KMS-11 (cell line): ENCODE measurements at regions not wholly inside any gene's neighbourhood (a gene's known extent, or its start where the extent isn't known, plus 50 kb on each side); places are given as distances from the start of the nearest gene placed in this dataset.

ENCODE experiments used
- H2AFZ ChIP-seq: fragments of 200-600 bp; sonication (generic); 2 replicates; pipeline ENCODE4 v1.6.1; 2016; ENCODE audit warnings: antibody characterized with exemption, mixed run types, low read depth
- H3K27ac ChIP-seq: fragments of 200-600 bp; sonication (generic); 2 replicates; pipeline ENCODE4 v1.6.1; 2016; ENCODE audit warnings: mild to moderate bottlenecking, mixed run types
- H3K27me3 ChIP-seq: fragments of 200-600 bp; sonication (generic); 2 replicates; pipeline ENCODE4 v1.6.1; 2017; ENCODE audit warnings: mild to moderate bottlenecking, low read depth, mixed run types, moderate library complexity; ENCODE audit not compliant: insufficient read depth
- H3K36me3 ChIP-seq: fragments of 200-600 bp; sonication (generic); 2 replicates; pipeline ENCODE4 v1.6.1; 2017; ENCODE audit warnings: mild to moderate bottlenecking, mixed run types; ENCODE audit not compliant: insufficient read depth
- H3K4me1 ChIP-seq: fragments of 200-600 bp; sonication (generic); 2 replicates; pipeline ENCODE4 v1.6.1; 2016; ENCODE audit warnings: mild to moderate bottlenecking, low read depth, mixed run types; ENCODE audit not compliant: poor library complexity, severe bottlenecking
- H3K4me2 ChIP-seq: fragments of 200-600 bp; sonication (generic); 2 replicates; pipeline ENCODE4 v1.7.0; 2016; ENCODE audit warnings: mild to moderate bottlenecking, mixed run types
- H3K4me3 ChIP-seq: fragments of 200-600 bp; sonication (generic); IDR thresholded peaks from 2 replicates; pipeline ENCODE4 v1.6.1; 2017; ENCODE audit warnings: low read depth, low read length, mixed read lengths; ENCODE audit not compliant: insufficient read depth
- H3K79me2 ChIP-seq: fragments of 200-600 bp; sonication (generic); 2 replicates; pipeline ENCODE4 v1.6.1; 2016; ENCODE audit warnings: low read depth, mixed run types; ENCODE audit not compliant: insufficient read depth
- H3K9ac ChIP-seq: fragments of 200-600 bp; sonication (generic); 2 replicates; pipeline ENCODE4 v1.6.1; 2016; ENCODE audit warnings: mild to moderate bottlenecking, mixed run types
- H4K20me1 ChIP-seq: fragments of 200-600 bp; sonication (generic); 2 replicates; pipeline ENCODE4 v1.6.1; 2016; ENCODE audit warnings: mild to moderate bottlenecking, mixed run types; ENCODE audit not compliant: insufficient read depth
- TF ChIP-seq, protein P1 (sequence below): fragments of 200-600 bp; sonication (generic); conservative IDR thresholded peaks from 2 replicates; pipeline ENCODE4 v1.6.1; 2017; ENCODE audit warnings: low read depth, mild to moderate bottlenecking, antibody characterized with exemption, low read length, moderate library complexity, mixed read lengths

DNA sequence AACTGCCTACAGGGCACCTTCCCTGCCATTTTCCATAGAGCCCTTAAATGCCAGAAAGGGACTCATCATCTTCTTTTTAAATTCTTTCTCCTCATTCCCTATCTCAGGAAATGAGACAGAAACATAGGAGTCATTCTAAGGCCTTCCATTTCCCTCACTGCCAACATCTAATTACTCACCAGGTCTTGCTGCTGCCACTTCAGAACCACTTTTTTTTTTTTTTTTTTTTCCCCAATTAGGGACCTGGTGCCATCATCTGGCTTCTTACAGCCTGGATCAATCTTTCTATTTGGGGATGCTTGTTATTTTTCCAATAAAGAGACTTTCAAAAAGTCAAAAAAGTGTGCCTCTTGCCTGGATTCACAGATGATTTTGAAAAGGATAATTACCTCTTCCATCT is 373.4 kb downstream of the LPIN1 start:
- Histone ChIP-seq H3K4me2 (no peak overlapping the region), H3K27ac (no peak overlapping the region)

DNA sequence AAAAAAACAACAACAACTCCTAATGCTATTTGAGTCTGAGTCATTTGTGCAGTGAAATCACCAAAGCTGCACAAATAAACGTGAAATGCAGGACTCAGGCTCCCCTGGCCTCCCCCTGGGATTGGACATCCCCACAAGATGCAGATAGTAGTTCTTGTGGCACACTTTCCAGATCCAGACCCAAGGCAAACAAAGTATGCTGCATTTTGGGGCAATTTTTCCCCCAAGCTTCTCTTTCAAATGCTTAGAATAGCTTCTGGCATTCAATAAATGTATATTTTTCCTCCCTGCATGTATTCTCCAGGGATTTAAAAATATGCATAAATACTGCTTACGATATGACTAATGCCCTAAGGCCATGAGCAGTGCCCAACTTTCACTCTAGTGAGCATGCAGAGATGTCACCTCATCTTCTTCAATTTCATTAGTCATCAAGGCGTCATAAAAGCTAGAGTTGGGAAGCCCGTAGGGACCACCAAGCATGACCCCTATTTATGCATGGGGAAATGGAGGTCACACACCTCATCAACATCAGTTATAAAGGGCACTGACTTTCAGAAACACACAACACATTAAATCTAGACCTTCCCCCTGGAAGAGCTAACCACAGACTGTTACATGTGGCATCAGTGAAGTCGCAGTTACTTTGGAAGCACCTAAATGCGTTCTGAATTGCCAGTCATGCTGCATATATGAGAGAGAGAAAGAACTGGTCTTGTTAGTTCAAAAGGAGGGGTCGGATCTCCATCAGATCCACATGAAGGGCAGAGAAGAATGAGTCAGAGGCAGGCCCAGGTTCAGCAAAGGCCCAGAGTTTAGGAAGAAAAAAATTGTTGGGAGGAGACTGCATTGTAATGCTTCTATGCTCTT is 374.1 kb downstream of the LPIN1 start:
- Histone ChIP-seq H3K9ac (no peak overlapping the region), H3K4me3 (no peak overlapping the region), H3K4me1 (no peaks in the 10 kb centered on the region)

More for the DNA sequence above, 373.4 kb downstream of the LPIN1 start:
- TF ChIP-seq, protein P1, sequence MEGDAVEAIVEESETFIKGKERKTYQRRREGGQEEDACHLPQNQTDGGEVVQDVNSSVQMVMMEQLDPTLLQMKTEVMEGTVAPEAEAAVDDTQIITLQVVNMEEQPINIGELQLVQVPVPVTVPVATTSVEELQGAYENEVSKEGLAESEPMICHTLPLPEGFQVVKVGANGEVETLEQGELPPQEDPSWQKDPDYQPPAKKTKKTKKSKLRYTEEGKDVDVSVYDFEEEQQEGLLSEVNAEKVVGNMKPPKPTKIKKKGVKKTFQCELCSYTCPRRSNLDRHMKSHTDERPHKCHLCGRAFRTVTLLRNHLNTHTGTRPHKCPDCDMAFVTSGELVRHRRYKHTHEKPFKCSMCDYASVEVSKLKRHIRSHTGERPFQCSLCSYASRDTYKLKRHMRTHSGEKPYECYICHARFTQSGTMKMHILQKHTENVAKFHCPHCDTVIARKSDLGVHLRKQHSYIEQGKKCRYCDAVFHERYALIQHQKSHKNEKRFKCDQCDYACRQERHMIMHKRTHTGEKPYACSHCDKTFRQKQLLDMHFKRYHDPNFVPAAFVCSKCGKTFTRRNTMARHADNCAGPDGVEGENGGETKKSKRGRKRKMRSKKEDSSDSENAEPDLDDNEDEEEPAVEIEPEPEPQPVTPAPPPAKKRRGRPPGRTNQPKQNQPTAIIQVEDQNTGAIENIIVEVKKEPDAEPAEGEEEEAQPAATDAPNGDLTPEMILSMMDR, result no peak
- Histone ChIP-seq H3K9ac (no peak overlapping the region), H2AFZ (no peak overlapping the region), H3K79me2 (no peaks in the 10 kb centered on the region), H3K36me3 (no peaks in the 10 kb centered on the region), H4K20me1 (no peaks in the 10 kb centered on the region), H3K4me3 (no peak overlapping the region), H3K4me1 (no peaks in the 10 kb centered on the region), H3K27me3 (no peaks in the 10 kb centered on the region)

DNA sequence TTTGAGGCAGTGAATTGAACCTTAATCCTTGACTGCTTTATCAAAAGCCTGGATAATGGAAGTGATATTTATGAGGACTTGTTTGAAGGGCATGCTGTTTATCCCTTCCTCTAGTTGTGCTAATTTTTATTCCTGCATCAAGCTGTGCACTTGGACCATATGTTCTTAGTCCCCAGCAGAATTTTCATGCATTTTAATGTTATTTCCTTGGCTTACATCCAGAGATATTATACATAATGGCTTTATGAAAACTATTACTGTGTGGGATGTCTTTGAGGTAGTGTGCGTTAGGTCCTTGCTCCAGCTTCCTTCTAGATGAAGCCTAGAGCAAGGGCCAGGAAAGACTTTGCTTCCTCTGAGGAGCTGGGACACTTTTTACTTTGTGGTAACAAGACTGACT is 378.4 kb downstream of the LPIN1 start:
- TF ChIP-seq, protein P1, result no peak
- no peak overlapping the region for H3K9ac ChIP-seq
- no peaks in the 10 kb centered on the region for H3K79me2 ChIP-seq
- H3K36me3 ChIP-seq, result no peaks in the 10 kb centered on the region
- H2AFZ ChIP-seq, result no peak overlapping the region
- no peak overlapping the region for H3K4me2 ChIP-seq
- H3K4me3 ChIP-seq, result no peak overlapping the region
- H4K20me1 ChIP-seq, result no peaks in the 10 kb centered on the region
- no peaks in the 10 kb centered on the region for H3K27me3 ChIP-seq
- H3K4me1 ChIP-seq, result no peaks in the 10 kb centered on the region
- no peak overlapping the region for H3K27ac ChIP-seq

More for the DNA sequence above, 374.1 kb downstream of the LPIN1 start:
- Histone ChIP-seq H3K27me3 (no peaks in the 10 kb centered on the region), H2AFZ (no peak overlapping the region), H3K4me2 (no peak overlapping the region), H3K79me2 (no peaks in the 10 kb centered on the region), H4K20me1 (no peaks in the 10 kb centered on the region), H3K36me3 (no peaks in the 10 kb centered on the region), H3K27ac (no peak overlapping the region)
- TF ChIP-seq, protein P1, result no peak

DNA sequence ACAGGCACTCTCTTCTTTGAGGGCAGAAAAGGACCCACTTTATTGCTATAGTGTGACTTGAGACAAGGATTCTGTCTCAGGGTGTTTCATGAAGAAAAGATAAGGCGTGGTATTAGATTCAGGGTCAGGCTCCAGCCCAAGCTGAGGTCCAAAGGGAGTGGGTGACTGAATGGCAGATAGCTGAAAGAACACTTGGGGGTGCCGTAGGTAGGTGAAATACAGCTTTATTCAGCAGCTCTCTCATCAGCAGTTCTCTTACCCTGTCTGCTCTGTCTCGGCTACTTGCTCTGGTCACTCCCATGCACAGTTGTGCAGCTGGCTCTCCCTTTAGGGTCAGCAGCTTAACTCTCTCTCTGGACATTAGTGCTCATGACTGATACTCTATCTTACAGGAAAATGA is 379.9 kb downstream of the LPIN1 start:
- no peak overlapping the region for H2AFZ ChIP-seq
- no peak overlapping the region for H3K4me2 ChIP-seq
- no peak overlapping the region for H3K27ac ChIP-seq
- no peaks in the 10 kb centered on the region for H3K27me3 ChIP-seq
- TF ChIP-seq, protein P1, result no peak
- H3K4me1 ChIP-seq, result no peaks in the 10 kb centered on the region
- H3K9ac ChIP-seq, result no peak overlapping the region
- H3K79me2 ChIP-seq, result no peaks in the 10 kb centered on the region
- no peaks in the 10 kb centered on the region for H4K20me1 ChIP-seq
- no peaks in the 10 kb centered on the region for H3K36me3 ChIP-seq
- H3K4me3 ChIP-seq, result no peak overlapping the region
